ENCODE measurements at regions not wholly inside any gene's neighbourhood (a gene's known extent, or its start where the extent isn't known, plus 50 kb on each side); places are given as distances from the start of the nearest gene placed in this dataset.

DNA sequence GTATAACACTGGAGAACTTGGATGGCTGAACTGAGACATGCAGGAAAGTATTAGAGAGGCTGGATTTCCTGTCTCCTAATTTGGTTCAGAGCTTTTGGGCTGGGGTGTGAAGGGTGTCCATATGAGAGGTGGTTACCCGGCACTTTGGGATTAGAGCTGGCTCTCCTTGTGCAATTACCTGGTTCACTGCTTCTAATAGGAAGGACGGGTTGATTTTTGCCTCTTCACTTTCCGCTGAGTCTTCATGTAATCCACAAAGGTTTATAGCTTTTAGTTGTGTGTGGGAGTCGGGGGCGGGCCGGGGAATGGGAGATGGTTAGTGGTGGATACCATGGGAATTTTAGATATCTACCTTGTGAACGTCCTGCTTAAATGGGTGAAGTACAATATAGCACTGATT lies 151.5 kb downstream of the BTBD3 start:
- Histone ChIP-seq H3K27me3 (ENCODE audit: insufficient read depth in 3 of 3, low read length in 2 of 3) (no peaks in the 10 kb centered on the region), H3K9me3 (no peaks in the 10 kb centered on the region), H3K36me3 (ENCODE audit: insufficient read depth in 1 of 2, low read depth in 1 of 2) (no peaks in the 10 kb centered on the region), H3K4me3 (no peak overlapping the region), H3K27ac (no peak overlapping the region), H3K4me1 (no peaks in the 10 kb centered on the region)
- intact Hi-C loops (cut with DNase I) = no loop called here
- TF ChIP-seq, protein P1, sequence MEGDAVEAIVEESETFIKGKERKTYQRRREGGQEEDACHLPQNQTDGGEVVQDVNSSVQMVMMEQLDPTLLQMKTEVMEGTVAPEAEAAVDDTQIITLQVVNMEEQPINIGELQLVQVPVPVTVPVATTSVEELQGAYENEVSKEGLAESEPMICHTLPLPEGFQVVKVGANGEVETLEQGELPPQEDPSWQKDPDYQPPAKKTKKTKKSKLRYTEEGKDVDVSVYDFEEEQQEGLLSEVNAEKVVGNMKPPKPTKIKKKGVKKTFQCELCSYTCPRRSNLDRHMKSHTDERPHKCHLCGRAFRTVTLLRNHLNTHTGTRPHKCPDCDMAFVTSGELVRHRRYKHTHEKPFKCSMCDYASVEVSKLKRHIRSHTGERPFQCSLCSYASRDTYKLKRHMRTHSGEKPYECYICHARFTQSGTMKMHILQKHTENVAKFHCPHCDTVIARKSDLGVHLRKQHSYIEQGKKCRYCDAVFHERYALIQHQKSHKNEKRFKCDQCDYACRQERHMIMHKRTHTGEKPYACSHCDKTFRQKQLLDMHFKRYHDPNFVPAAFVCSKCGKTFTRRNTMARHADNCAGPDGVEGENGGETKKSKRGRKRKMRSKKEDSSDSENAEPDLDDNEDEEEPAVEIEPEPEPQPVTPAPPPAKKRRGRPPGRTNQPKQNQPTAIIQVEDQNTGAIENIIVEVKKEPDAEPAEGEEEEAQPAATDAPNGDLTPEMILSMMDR (IDR thresholded peaks at IDR 0.05) = no peak
- 87 to 94% (median 88%) methylated on average over 7 of the region's 7 CpGs for WGBS, 3 donors
- ATAC-seq (no peak), DNase-seq (no peak)

DNA sequence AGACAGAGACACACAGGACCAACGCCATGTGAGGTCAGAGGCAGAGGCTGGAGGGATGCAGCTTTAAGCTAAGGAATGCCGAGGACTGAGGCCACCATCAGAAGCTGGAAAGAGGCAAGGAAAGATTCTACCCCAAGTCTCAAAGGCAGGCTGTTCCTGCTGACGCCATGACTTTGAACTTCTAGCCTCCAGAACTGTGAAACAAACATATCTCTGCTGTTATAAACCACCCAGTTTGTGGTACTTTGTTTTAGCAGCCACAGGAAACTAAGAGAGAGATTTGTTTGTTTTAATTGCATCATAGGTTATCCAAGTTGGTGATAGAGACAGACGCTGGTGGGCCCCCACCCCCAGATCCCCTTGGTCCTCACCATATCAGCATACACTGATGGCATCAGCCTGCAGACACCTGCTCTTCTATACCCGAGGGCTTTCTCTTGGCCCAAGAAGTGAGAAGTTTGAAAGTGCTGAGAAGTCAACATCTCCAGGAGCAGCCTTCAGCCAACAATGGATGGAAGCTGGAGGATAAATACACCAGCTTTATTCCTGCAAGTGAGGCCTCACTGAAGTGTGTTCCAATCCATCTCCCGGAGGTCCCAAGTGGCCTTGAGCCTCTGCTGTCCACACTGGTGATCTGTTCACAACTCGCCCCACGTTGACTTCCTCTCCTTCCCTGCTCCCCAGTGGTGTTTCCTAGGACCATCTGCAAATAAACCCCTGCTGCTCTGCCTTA lies 154.7 kb downstream of the BTBD3 start:
- TF ChIP-seq, protein P1 (IDR thresholded peaks at IDR 0.05) = no peak
- Histone ChIP-seq H3K36me3 (ENCODE audit: insufficient read depth in 1 of 2, low read depth in 1 of 2) (no peaks in the 10 kb centered on the region), H3K27ac (no peak overlapping the region), H3K4me1 (no peaks in the 10 kb centered on the region), H3K4me3 (no peak overlapping the region), H3K9me3 (no peaks in the 10 kb centered on the region), H3K27me3 (ENCODE audit: insufficient read depth in 3 of 3, low read length in 2 of 3) (no peaks in the 10 kb centered on the region)
- ATAC-seq = no peak
- 70 to 76% (median 70%) methylated on average over 8 of the region's 8 CpGs for WGBS, 3 donors
- intact Hi-C loops (cut with DNase I) = no loop called here
- no peak for DNase-seq

DNA sequence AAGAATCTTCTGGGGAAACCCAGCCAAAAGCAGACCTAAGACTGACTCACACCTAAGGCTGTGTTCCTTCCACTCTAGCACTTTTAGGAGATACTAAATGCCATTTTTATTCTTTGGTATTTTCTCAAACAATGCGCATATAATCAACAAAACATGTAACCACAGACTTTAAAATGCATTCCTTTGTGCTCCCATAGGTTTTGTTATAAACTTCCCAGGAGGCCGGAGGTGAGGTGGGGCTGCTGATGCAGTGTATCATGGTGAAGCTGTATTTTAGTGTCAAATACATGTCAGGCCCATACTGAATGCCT lies 155.2 kb downstream of the BTBD3 start:
- DNase-seq (no peak), ATAC-seq (no peak)
- Histone ChIP-seq H3K27ac (no peak overlapping the region), H3K4me1 (no peaks in the 10 kb centered on the region), H3K4me3 (no peak overlapping the region), H3K36me3 (ENCODE audit: insufficient read depth in 1 of 2, low read depth in 1 of 2) (no peaks in the 10 kb centered on the region), H3K9me3 (no peaks in the 10 kb centered on the region), H3K27me3 (ENCODE audit: insufficient read depth in 3 of 3, low read length in 2 of 3) (no peaks in the 10 kb centered on the region)
- 96 to 99% (median 97%) methylated on average over 2 of the region's 2 CpGs for WGBS, 3 donors
- intact Hi-C loops (cut with DNase I) = no loop called here
- TF ChIP-seq, protein P1 (IDR thresholded peaks at IDR 0.05) = no peak

DNA sequence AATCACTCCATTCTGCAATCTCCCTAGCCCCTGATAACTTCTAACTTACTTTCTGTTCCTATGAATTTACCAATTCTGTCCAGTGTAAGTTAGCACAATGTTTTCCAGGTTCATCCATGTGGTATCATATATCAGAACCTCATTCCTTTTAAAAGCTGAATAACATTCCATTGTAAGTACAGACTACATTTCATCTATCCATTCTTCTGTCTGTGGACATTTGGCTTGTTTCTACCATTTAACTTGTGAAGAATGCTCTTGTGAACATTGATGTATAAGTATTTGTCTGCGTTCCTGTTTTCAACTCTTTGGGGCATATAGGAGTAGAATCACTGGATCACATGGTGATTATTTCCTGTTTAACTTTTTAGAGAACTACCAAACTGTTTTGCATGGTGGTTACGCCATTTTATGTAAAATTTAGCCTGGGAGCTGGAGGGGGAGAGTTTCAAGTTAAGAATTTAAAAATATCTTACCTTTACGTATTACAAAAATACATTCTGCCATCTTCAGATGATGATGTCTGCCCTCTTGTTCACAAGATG lies 156.5 kb downstream of the BTBD3 start:
- Histone ChIP-seq H3K4me1 (no peaks in the 10 kb centered on the region), H3K27ac (no peak overlapping the region), H3K9me3 (no peaks in the 10 kb centered on the region), H3K36me3 (ENCODE audit: insufficient read depth in 1 of 2, low read depth in 1 of 2) (no peaks in the 10 kb centered on the region), H3K4me3 (no peak overlapping the region), H3K27me3 (ENCODE audit: insufficient read depth in 3 of 3, low read length in 2 of 3) (no peaks in the 10 kb centered on the region)
- no peak for DNase-seq
- intact Hi-C loops (cut with DNase I) = no loop called here
- TF ChIP-seq, protein P1 (IDR thresholded peaks at IDR 0.05) = no peak
- no peak for ATAC-seq
- WGBS, 3 donors = 89 to 92% (median 91%) methylated on average over 3 of the region's 3 CpGs

DNA sequence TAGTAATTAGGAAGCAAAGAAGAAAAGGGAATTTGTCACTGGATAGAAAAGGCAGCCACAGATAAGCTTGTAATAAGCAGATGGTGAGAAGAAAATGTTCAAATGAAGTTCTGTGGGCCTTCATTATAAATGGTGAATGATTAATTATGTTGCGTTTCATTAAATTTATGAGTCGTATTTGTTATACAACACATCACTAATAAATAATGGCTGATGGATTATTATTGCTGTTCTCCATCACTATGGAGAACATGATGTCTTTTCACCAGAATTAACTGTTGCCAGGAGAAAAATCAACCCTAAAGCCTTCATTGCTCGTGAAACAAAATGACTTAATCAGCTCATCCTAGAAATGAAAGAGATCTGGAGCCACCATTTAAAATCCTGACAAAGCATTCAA lies 158.5 kb downstream of the BTBD3 start:
- intact Hi-C loops (cut with DNase I) = no loop called here
- Histone ChIP-seq H3K36me3 (ENCODE audit: insufficient read depth in 1 of 2, low read depth in 1 of 2) (no peaks in the 10 kb centered on the region), H3K27me3 (ENCODE audit: insufficient read depth in 3 of 3, low read length in 2 of 3) (no peaks in the 10 kb centered on the region), H3K4me3 (no peak overlapping the region), H3K9me3 (no peaks in the 10 kb centered on the region), H3K27ac (no peak overlapping the region), H3K4me1 (no peaks in the 10 kb centered on the region)
- no peak for DNase-seq
- no peak for ATAC-seq
- TF ChIP-seq, protein P1 (IDR thresholded peaks at IDR 0.05) = no peak
- 65 to 84% (median 82%) methylated on average over 3 of the region's 3 CpGs for WGBS, 3 donors
